Uterus (tissue), 2 donors: ENCODE measurements at regions not wholly inside any gene's neighbourhood (a gene's known extent, or its start where the extent isn't known, plus 50 kb on each side); places are given as distances from the start of the nearest gene placed in this dataset.

Experiments
- CTCF ChIP-seq, 4 experiments: fragments of 200-600 bp in 2 of 4; fragments of 450-650 bp in 2 of 4; sonication (generic) in 2 of 4; IDR thresholded peaks; one replicate each; pipeline ENCODE4 v1.5.1; 2016 to 2019; ENCODE audit warnings: antibody characterized with exemption in 4 of 4, mild to moderate bottlenecking in 2 of 4, moderate library complexity in 1 of 4
- POLR2A ChIP-seq, 2 donors: fragments of 450-650 bp; IDR thresholded peaks; one replicate each; pipeline ENCODE4 v1.6.1; 2016; ENCODE audit warnings: antibody characterized with exemption in 2 of 2, mild to moderate bottlenecking in 1 of 2, moderate library complexity in 1 of 2

GRCh38 chr12:13336216-13336615 lies 139.7 kb downstream of the EMP1 start:
- TF ChIP-seq CTCF (IDR thresholded peaks at IDR 0.05), result no peak
- no peak for TF ChIP-seq POLR2A (IDR thresholded peaks at IDR 0.05)
